ENCODE measurements at regions not wholly inside any gene's neighbourhood (a gene's known extent, or its start where the extent isn't known, plus 50 kb on each side); places are given as distances from the start of the nearest gene placed in this dataset.

- ATAC-seq = no peak
- TF ChIP-seq CTCF (IDR thresholded peaks at IDR 0.05) = no peak
- intact Hi-C loops (cut with DNase I) = loop anchor here in 2 of 10 donors (5.0 to 10.0 kb wide), 2 partner anchors 160 to 162 kb away; partner anchors contain the start of gene NRIP1 (in 2 of the 2)
Measured at GRCh38 chr21:15224346-15225086, 159.7 kb upstream of the NRIP1 start.

GRCh38 chr21:15227919-15228318 lies 163.1 kb upstream of the NRIP1 start:
- H3K27ac ChIP-seq = no peak overlapping the region
- H3K4me3 ChIP-seq = no peak overlapping the region
- ATAC-seq = no peak
- H3K4me1 ChIP-seq = peaks cover 0 to 9% (median 0%) of the 10 kb centered on the region in 9 donors
- no peak for DNase-seq
- no peak for TF ChIP-seq CTCF (IDR thresholded peaks at IDR 0.05)
- 84 to 85% methylated on average over 3 of the region's 3 CpGs for WGBS, 2 donors
- H3K27me3 ChIP-seq = no peaks in the 10 kb centered on the region
- H3K9me3 ChIP-seq = no peaks in the 10 kb centered on the region
- intact Hi-C loops (cut with DNase I) = loop anchor here in 1 of 10 donors (10.0 kb wide), 1 partner anchor 163 kb away; the partner anchor contains the start of gene NRIP1
- no peaks in the 10 kb centered on the region for H3K36me3 ChIP-seq

More at GRCh38 chr21:15224346-15225086, 159.7 kb upstream of the NRIP1 start:
- H3K4me3 ChIP-seq = no peak overlapping the region
- H3K27ac ChIP-seq = no peak overlapping the region
- 84 to 94% methylated on average over 6 of the region's 6 CpGs for WGBS, 2 donors
- no peak for DNase-seq
- no peaks in the 10 kb centered on the region for H3K9me3 ChIP-seq
- no peaks in the 10 kb centered on the region for H3K36me3 ChIP-seq
- H3K27me3 ChIP-seq = no peaks in the 10 kb centered on the region
- H3K4me1 ChIP-seq = peaks cover 0 to 36% (median 17%) of the 10 kb centered on the region in 9 donors

- TF ChIP-seq CTCF (IDR thresholded peaks at IDR 0.05) = no peak
- Histone ChIP-seq H3K36me3 (no peaks in the 10 kb centered on the region), H3K9me3 (no peaks in the 10 kb centered on the region), H3K4me3 (no peak overlapping the region), H3K27ac (no peak overlapping the region), H3K4me1 (peaks cover 0 to 4% (median 0%) of the 10 kb centered on the region in 9 donors), H3K27me3 (no peaks in the 10 kb centered on the region)
- ATAC-seq (no peak), DNase-seq (no peak)
- 65 to 71% methylated on average over 4 of the region's 4 CpGs for WGBS, 2 donors
- intact Hi-C loops (cut with DNase I) = loop anchor here in 1 of 10 donors (10.0 kb wide), 1 partner anchor 165 kb away; the partner anchor contains the start of gene NRIP1
Measured at GRCh38 chr21:15229390-15229789, 164.6 kb upstream of the NRIP1 start.

- H3K9me3 ChIP-seq = no peaks in the 10 kb centered on the region
- H3K36me3 ChIP-seq = no peaks in the 10 kb centered on the region
- intact Hi-C loops (cut with DNase I) = no loop called here
- no peaks in the 10 kb centered on the region for H3K4me1 ChIP-seq
- ATAC-seq = no peak
- no peak overlapping the region for H3K4me3 ChIP-seq
- DNase-seq = no peak
- WGBS, 2 donors = 96 to 98% methylated on average over 1 of the region's 1 CpG
- no peaks in the 10 kb centered on the region for H3K27me3 ChIP-seq
- H3K27ac ChIP-seq = no peak overlapping the region
- TF ChIP-seq CTCF (IDR thresholded peaks at IDR 0.05) = no peak
Measured at GRCh38 chr21:15233611-15234010, 168.8 kb upstream of the NRIP1 start.
